Esophagus muscularis mucosa (tissue), 3 donors: ENCODE measurements at regions not wholly inside any gene's neighbourhood (a gene's known extent, or its start where the extent isn't known, plus 50 kb on each side); places are given as distances from the start of the nearest gene placed in this dataset.

Experiments
- CTCF ChIP-seq, 3 experiments: fragments of 200-600 bp in 2 of 3; fragments of 450-650 bp in 1 of 3; sonication (generic) in 2 of 3; IDR thresholded peaks; one replicate each; pipeline ENCODE4 v1.5.1; 2017 to 2019; ENCODE audit warnings: antibody characterized with exemption in 3 of 3, mild to moderate bottlenecking in 2 of 3, moderate library complexity in 1 of 3
- POLR2A ChIP-seq: fragments of 450-650 bp; IDR thresholded peaks from one replicate; pipeline ENCODE4 v1.6.1; 2017; ENCODE audit warnings: antibody characterized with exemption, moderate library complexity, mild to moderate bottlenecking, low read depth

- TF ChIP-seq CTCF (IDR thresholded peaks at IDR 0.05) (no peak), POLR2A (no peak)
These were observed 144.4 kb downstream of the PCDH18 start for GRCh38 chr4:137387924-137388323.
